ENCODE measurements at regions not wholly inside any gene's neighbourhood (a gene's known extent, or its start where the extent isn't known, plus 50 kb on each side); places are given as distances from the start of the nearest gene placed in this dataset.

DNA sequence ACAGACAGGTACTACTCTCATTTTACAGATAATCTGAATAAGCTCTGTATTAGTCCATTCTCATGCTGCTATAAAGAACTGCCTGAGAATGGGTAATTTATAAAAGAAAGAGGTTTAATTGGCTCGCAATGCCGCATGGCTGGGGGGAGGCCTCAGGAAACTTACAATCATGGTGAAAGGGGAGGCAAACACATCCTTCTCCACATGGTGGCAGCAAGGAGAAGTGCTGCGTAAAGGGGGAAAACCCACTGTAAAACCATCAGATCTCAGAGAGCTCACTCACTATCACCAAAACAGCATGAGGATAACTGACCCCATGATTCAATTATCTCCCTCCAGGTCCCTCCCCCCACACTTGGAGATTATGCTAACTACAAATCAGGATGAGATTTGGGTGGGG, 254.4 kb downstream of the KCNE4 start:
- H3K9ac ChIP-seq: no peak overlapping the region
- H3K4me1 ChIP-seq (ENCODE audit: low read depth, poor library complexity, severe bottlenecking): no peaks in the 10 kb centered on the region
- no peaks in the 10 kb centered on the region for H4K20me1 ChIP-seq (ENCODE audit: insufficient read depth)
- H3K27ac ChIP-seq: no peak overlapping the region
- H3K27me3 ChIP-seq (ENCODE audit: insufficient read depth, low read depth): no peaks in the 10 kb centered on the region
- H3K4me3 ChIP-seq (IDR thresholded peaks at IDR 0.05; ENCODE audit: insufficient read depth, low read depth, low read length): no peak overlapping the region
- no peaks in the 10 kb centered on the region for H3K36me3 ChIP-seq (ENCODE audit: insufficient read depth)
- H3K79me2 ChIP-seq (ENCODE audit: insufficient read depth, low read depth): no peaks in the 10 kb centered on the region
- H3K4me2 ChIP-seq: no peak overlapping the region
- peak; percentile 67 for TF ChIP-seq CTCF (conservative IDR thresholded peaks at IDR 0.05; ENCODE audit: low read depth, low read length)
- H2AFZ ChIP-seq (ENCODE audit: low read depth): no peak overlapping the region

GRCh38 chr2:223311889-223312680, 260.1 kb downstream of the KCNE4 start:
- no peak overlapping the region for H3K27ac ChIP-seq
- no peak overlapping the region for H3K9ac ChIP-seq
- no peak overlapping the region for H3K4me3 ChIP-seq (IDR thresholded peaks at IDR 0.05; ENCODE audit: insufficient read depth, low read depth, low read length)
- H3K4me2 ChIP-seq: no peak overlapping the region
- no peaks in the 10 kb centered on the region for H3K27me3 ChIP-seq (ENCODE audit: insufficient read depth, low read depth)
- H2AFZ ChIP-seq (ENCODE audit: low read depth): no peak overlapping the region
- H4K20me1 ChIP-seq (ENCODE audit: insufficient read depth): no peaks in the 10 kb centered on the region
- no peaks in the 10 kb centered on the region for H3K79me2 ChIP-seq (ENCODE audit: insufficient read depth, low read depth)
- TF ChIP-seq CTCF (conservative IDR thresholded peaks at IDR 0.05; ENCODE audit: low read depth, low read length): no peak
- no peaks in the 10 kb centered on the region for H3K4me1 ChIP-seq (ENCODE audit: low read depth, poor library complexity, severe bottlenecking)
- H3K36me3 ChIP-seq (ENCODE audit: insufficient read depth): no peaks in the 10 kb centered on the region

- Histone ChIP-seq H3K9ac (no peak overlapping the region), H4K20me1 (ENCODE audit: insufficient read depth) (no peaks in the 10 kb centered on the region), H3K4me2 (no peak overlapping the region), H2AFZ (ENCODE audit: low read depth) (no peak overlapping the region; the same call in 1 of the 2 replicates), H3K79me2 (ENCODE audit: insufficient read depth, low read depth) (no peaks in the 10 kb centered on the region), H3K27me3 (ENCODE audit: insufficient read depth, low read depth) (no peaks in the 10 kb centered on the region), H3K4me3 (IDR thresholded peaks at IDR 0.05; ENCODE audit: insufficient read depth, low read depth, low read length) (no peak overlapping the region), H3K4me1 (ENCODE audit: low read depth, poor library complexity, severe bottlenecking) (no peaks in the 10 kb centered on the region), H3K27ac (no peak overlapping the region), H3K36me3 (ENCODE audit: insufficient read depth) (no peaks in the 10 kb centered on the region)
- TF ChIP-seq CTCF (conservative IDR thresholded peaks at IDR 0.05; ENCODE audit: low read depth, low read length): no peak
Observed at GRCh38 chr2:223313101-223313500, 261.1 kb downstream of the KCNE4 start.

- H3K79me2 ChIP-seq (ENCODE audit: insufficient read depth, low read depth): no peaks in the 10 kb centered on the region
- no peak overlapping the region for H3K27ac ChIP-seq
- no peak overlapping the region for H3K4me2 ChIP-seq
- H3K4me3 ChIP-seq (IDR thresholded peaks at IDR 0.05; ENCODE audit: insufficient read depth, low read depth, low read length): no peak overlapping the region
- no peaks in the 10 kb centered on the region for H3K36me3 ChIP-seq (ENCODE audit: insufficient read depth)
- H4K20me1 ChIP-seq (ENCODE audit: insufficient read depth): no peaks in the 10 kb centered on the region
- H3K27me3 ChIP-seq (ENCODE audit: insufficient read depth, low read depth): no peaks in the 10 kb centered on the region
- no peak overlapping the region for H2AFZ ChIP-seq (ENCODE audit: low read depth)
- TF ChIP-seq CTCF (conservative IDR thresholded peaks at IDR 0.05; ENCODE audit: low read depth, low read length): no peak
- no peaks in the 10 kb centered on the region for H3K4me1 ChIP-seq (ENCODE audit: low read depth, poor library complexity, severe bottlenecking)
- H3K9ac ChIP-seq: no peak overlapping the region
Observed at GRCh38 chr2:223314811-223315210, 262.8 kb downstream of the KCNE4 start.

Measured in KMS-11 (cell line).